HG02588 (cell line): ENCODE measurements at regions not wholly inside any gene's neighbourhood (a gene's known extent, or its start where the extent isn't known, plus 50 kb on each side); places are given as distances from the start of the nearest gene placed in this dataset.
A peak's percentile ranks its signal among the peaks of the same experiment; 100 is the strongest.

Source experiments
- ATAC-seq: cut with Tn5 transposase; IDR thresholded peaks from one replicate; pipeline ENCODE4 v1.9.1; 2021; ENCODE audit warnings: mild to moderate bottlenecking, moderate library complexity; ENCODE audit not compliant: unreplicated experiment

- no peak for ATAC-seq
These were observed 232.0 kb downstream of the BCAS1 start for GRCh38 chr20:53838311-53838868.

- ATAC-seq: no peak
These were observed 233.1 kb downstream of the BCAS1 start for GRCh38 chr20:53837126-53837826.

GRCh38 chr20:53834749-53835148 lies 235.6 kb downstream of the BCAS1 start:
- ATAC-seq: no peak

- ATAC-seq: no peak
These were observed 236.3 kb downstream of the BCAS1 start for GRCh38 chr20:53834062-53834442.

- ATAC-seq: no peak
These were observed 236.9 kb downstream of the BCAS1 start for GRCh38 chr20:53833333-53834061.

- no peak for ATAC-seq
These were observed 237.9 kb downstream of the BCAS1 start for GRCh38 chr20:53832499-53832898.

GRCh38 chr20:53831812-53832211 lies 238.2 kb upstream of the ZNF217 start:
- no peak for ATAC-seq

- ATAC-seq: no peak
These were observed 237.6 kb upstream of the ZNF217 start for GRCh38 chr20:53831228-53831627.

- ATAC-seq: peak; percentile 35
These were observed 236.3 kb upstream of the ZNF217 start for GRCh38 chr20:53829724-53830521.

- ATAC-seq: no peak
These were observed 235.7 kb upstream of the ZNF217 start for GRCh38 chr20:53829255-53829723.

- no peak for ATAC-seq
These were observed 235.1 kb upstream of the ZNF217 start for GRCh38 chr20:53828682-53829254.

GRCh38 chr20:53828088-53828681 lies 234.5 kb upstream of the ZNF217 start:
- ATAC-seq: no peak

- no peak for ATAC-seq
These were observed 233.9 kb upstream of the ZNF217 start for GRCh38 chr20:53827292-53828087.

- ATAC-seq: no peak
These were observed 233.1 kb upstream of the ZNF217 start for GRCh38 chr20:53826597-53827291.

- ATAC-seq: no peak
These were observed 232.5 kb upstream of the ZNF217 start for GRCh38 chr20:53826090-53826489.

- ATAC-seq: no peak
These were observed 231.6 kb upstream of the ZNF217 start for GRCh38 chr20:53825282-53825681.

GRCh38 chr20:53824779-53825178 lies 231.1 kb upstream of the ZNF217 start:
- no peak for ATAC-seq

- no peak for ATAC-seq
These were observed 229.6 kb upstream of the ZNF217 start for GRCh38 chr20:53823121-53823764.

GRCh38 chr20:53822534-53822933 lies 228.9 kb upstream of the ZNF217 start:
- ATAC-seq: no peak
